ENCODE measurements at regions not wholly inside any gene's neighbourhood (a gene's known extent, or its start where the extent isn't known, plus 50 kb on each side); places are given as distances from the start of the nearest gene placed in this dataset.

DNA sequence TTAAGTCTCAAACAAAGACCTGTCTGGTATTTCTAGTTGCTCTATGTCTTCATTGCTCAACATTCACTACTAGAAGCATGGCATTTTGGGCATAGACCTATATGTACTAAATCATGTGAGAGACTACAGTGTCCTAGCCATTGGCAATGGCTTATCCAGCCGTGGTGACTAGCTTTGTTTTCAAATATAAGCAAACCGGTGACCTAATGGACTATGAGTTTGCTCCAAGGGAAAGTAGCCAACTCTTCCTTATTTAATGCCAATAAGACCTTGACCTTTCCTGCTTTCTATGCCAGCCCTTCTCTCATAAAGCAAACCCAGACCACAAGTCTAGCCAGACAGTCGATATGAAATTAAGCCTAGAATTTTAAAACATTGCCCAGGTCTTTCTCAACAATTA is 113.7 kb upstream of the CREB1 start:
- H3K27me3 ChIP-seq (ENCODE audit: insufficient read depth, low read length) = no peaks in the 10 kb centered on the region
- H3K27ac ChIP-seq (ENCODE audit: low read depth, low read length) = no peak overlapping the region
- no peaks in the 10 kb centered on the region for H3K9me3 ChIP-seq (ENCODE audit: low read depth, low read length)
- no peaks in the 10 kb centered on the region for H3K36me3 ChIP-seq (ENCODE audit: insufficient read depth, low read length)
- H4K20me1 ChIP-seq (ENCODE audit: insufficient read depth, low read length) = no peaks in the 10 kb centered on the region
- peaks cover 17% of the 10 kb centered on the region for H3K4me1 ChIP-seq (ENCODE audit: insufficient read depth, low read length)
- H3K4me3 ChIP-seq (ENCODE audit: insufficient read depth, low read length) = no peak overlapping the region
- no peaks in the 10 kb centered on the region for H3K79me2 ChIP-seq (ENCODE audit: insufficient read depth, low read length)
- no peak overlapping the region for H3K4me2 ChIP-seq (ENCODE audit: insufficient read depth, low read length)
- no peak overlapping the region for H2AFZ ChIP-seq (ENCODE audit: low read length)
- peak; percentile 8 for DNase-seq (ENCODE audit: insufficient read length, low spot score, missing footprints)
- TF ChIP-seq, protein P1, sequence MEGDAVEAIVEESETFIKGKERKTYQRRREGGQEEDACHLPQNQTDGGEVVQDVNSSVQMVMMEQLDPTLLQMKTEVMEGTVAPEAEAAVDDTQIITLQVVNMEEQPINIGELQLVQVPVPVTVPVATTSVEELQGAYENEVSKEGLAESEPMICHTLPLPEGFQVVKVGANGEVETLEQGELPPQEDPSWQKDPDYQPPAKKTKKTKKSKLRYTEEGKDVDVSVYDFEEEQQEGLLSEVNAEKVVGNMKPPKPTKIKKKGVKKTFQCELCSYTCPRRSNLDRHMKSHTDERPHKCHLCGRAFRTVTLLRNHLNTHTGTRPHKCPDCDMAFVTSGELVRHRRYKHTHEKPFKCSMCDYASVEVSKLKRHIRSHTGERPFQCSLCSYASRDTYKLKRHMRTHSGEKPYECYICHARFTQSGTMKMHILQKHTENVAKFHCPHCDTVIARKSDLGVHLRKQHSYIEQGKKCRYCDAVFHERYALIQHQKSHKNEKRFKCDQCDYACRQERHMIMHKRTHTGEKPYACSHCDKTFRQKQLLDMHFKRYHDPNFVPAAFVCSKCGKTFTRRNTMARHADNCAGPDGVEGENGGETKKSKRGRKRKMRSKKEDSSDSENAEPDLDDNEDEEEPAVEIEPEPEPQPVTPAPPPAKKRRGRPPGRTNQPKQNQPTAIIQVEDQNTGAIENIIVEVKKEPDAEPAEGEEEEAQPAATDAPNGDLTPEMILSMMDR (IDR thresholded peaks at IDR 0.05; ENCODE audit: extremely low read depth, low read depth, low read length) = no peak

GRCh38 chr2:207416900-207417299 is 112.9 kb upstream of the CREB1 start:
- no peak for DNase-seq (ENCODE audit: insufficient read length, low spot score, missing footprints)
- TF ChIP-seq, protein P1 (IDR thresholded peaks at IDR 0.05; ENCODE audit: extremely low read depth, low read depth, low read length) = no peak
- no peak overlapping the region for H3K27ac ChIP-seq (ENCODE audit: low read depth, low read length)
- no peaks in the 10 kb centered on the region for H4K20me1 ChIP-seq (ENCODE audit: insufficient read depth, low read length)
- no peak overlapping the region for H3K4me3 ChIP-seq (ENCODE audit: insufficient read depth, low read length)
- H3K4me2 ChIP-seq (ENCODE audit: insufficient read depth, low read length) = no peak overlapping the region
- H2AFZ ChIP-seq (ENCODE audit: low read length) = no peak overlapping the region
- no peaks in the 10 kb centered on the region for H3K9me3 ChIP-seq (ENCODE audit: low read depth, low read length)
- H3K36me3 ChIP-seq (ENCODE audit: insufficient read depth, low read length) = no peaks in the 10 kb centered on the region
- H3K4me1 ChIP-seq (ENCODE audit: insufficient read depth, low read length) = peaks cover 17% of the 10 kb centered on the region
- H3K79me2 ChIP-seq (ENCODE audit: insufficient read depth, low read length) = no peaks in the 10 kb centered on the region
- H3K27me3 ChIP-seq (ENCODE audit: insufficient read depth, low read length) = no peaks in the 10 kb centered on the region

GRCh38 chr2:207417301-207417718 is 112.5 kb upstream of the CREB1 start:
- no peak for DNase-seq (ENCODE audit: insufficient read length, low spot score, missing footprints)
- Histone ChIP-seq H3K36me3 (ENCODE audit: insufficient read depth, low read length) (no peaks in the 10 kb centered on the region), H3K4me1 (ENCODE audit: insufficient read depth, low read length) (peaks cover 17% of the 10 kb centered on the region), H3K4me2 (ENCODE audit: insufficient read depth, low read length) (no peak overlapping the region), H3K9me3 (ENCODE audit: low read depth, low read length) (no peaks in the 10 kb centered on the region), H3K4me3 (ENCODE audit: insufficient read depth, low read length) (no peak overlapping the region), H3K27me3 (ENCODE audit: insufficient read depth, low read length) (no peaks in the 10 kb centered on the region), H3K79me2 (ENCODE audit: insufficient read depth, low read length) (no peaks in the 10 kb centered on the region), H4K20me1 (ENCODE audit: insufficient read depth, low read length) (no peaks in the 10 kb centered on the region), H3K27ac (ENCODE audit: low read depth, low read length) (no peak overlapping the region), H2AFZ (ENCODE audit: low read length) (no peak overlapping the region)
- TF ChIP-seq, protein P1 (IDR thresholded peaks at IDR 0.05; ENCODE audit: extremely low read depth, low read depth, low read length) = no peak

GRCh38 chr2:207418419-207418818 is 111.3 kb upstream of the CREB1 start:
- H4K20me1 ChIP-seq (ENCODE audit: insufficient read depth, low read length) = no peaks in the 10 kb centered on the region
- no peaks in the 10 kb centered on the region for H3K79me2 ChIP-seq (ENCODE audit: insufficient read depth, low read length)
- DNase-seq (ENCODE audit: insufficient read length, low spot score, missing footprints) = no peak
- no peak overlapping the region for H3K27ac ChIP-seq (ENCODE audit: low read depth, low read length)
- H3K4me3 ChIP-seq (ENCODE audit: insufficient read depth, low read length) = no peak overlapping the region
- no peak overlapping the region for H2AFZ ChIP-seq (ENCODE audit: low read length)
- no peak overlapping the region for H3K4me2 ChIP-seq (ENCODE audit: insufficient read depth, low read length)
- peaks cover 17% of the 10 kb centered on the region for H3K4me1 ChIP-seq (ENCODE audit: insufficient read depth, low read length)
- H3K27me3 ChIP-seq (ENCODE audit: insufficient read depth, low read length) = no peaks in the 10 kb centered on the region
- H3K36me3 ChIP-seq (ENCODE audit: insufficient read depth, low read length) = no peaks in the 10 kb centered on the region
- peaks cover 4% of the 10 kb centered on the region for H3K9me3 ChIP-seq (ENCODE audit: low read depth, low read length)
- TF ChIP-seq, protein P1 (IDR thresholded peaks at IDR 0.05; ENCODE audit: extremely low read depth, low read depth, low read length) = no peak

All from osteoblast (primary cell).